Tibial nerve (tissue), 4 donors: ENCODE measurements at regions not wholly inside any gene's neighbourhood (a gene's known extent, or its start where the extent isn't known, plus 50 kb on each side); places are given as distances from the start of the nearest gene placed in this dataset.
"Not testable (repeated sequence)": the region's sequence is repeated elsewhere in the genome, so short reads cannot be mapped to it uniquely, and the experiment has no call there.

Experiments
- DNase-seq, 2 donors: peaks; one replicate each; pipeline ENCODE4 v3.0.0-alpha.2; 2019; ENCODE audit warnings: low spot score in 2 of 2
- H3K27ac ChIP-seq, 4 donors: fragments of 200-600 bp; sonication (generic) in 3 of 4; one replicate each; pipeline ENCODE4 v1.5.1; 2017 to 2019; ENCODE audit warnings: mild to moderate bottlenecking in 1 of 4
- H3K27me3 ChIP-seq, 2 donors: fragments of 200-600 bp; sonication (generic) in 1 of 2; one replicate each; pipeline versions ENCODE4 v1.5.1 to v1.6.0; 2017 to 2019
- H3K36me3 ChIP-seq, 3 donors: fragments of 200-600 bp; sonication (generic); one replicate each; pipeline ENCODE4 v1.5.1; 2018 to 2019
- H3K4me1 ChIP-seq, 4 donors: fragments of 200-600 bp; sonication (generic) in 3 of 4; one replicate each; pipeline ENCODE4 v1.5.1; 2017 to 2019
- H3K4me3 ChIP-seq, 4 donors: fragments of 200-600 bp; sonication (generic) in 3 of 4; one replicate each; pipeline ENCODE4 v1.5.1; 2017 to 2019; ENCODE audit warnings: mild to moderate bottlenecking in 1 of 4, moderate library complexity in 1 of 4
- H3K9me3 ChIP-seq, 4 donors: fragments of 200-600 bp; sonication (generic) in 3 of 4; one replicate each; pipeline ENCODE4 v1.5.1; 2017 to 2019
- CTCF ChIP-seq, 5 experiments: fragments of 200-600 bp in 3 of 5; fragments of 450-650 bp in 2 of 5; sonication (generic) in 3 of 5; IDR thresholded peaks; one replicate each; pipeline ENCODE4 v1.5.1; 2016 to 2019; ENCODE audit warnings: antibody characterized with exemption in 5 of 5, mild to moderate bottlenecking in 3 of 5, moderate library complexity in 2 of 5
- EP300 ChIP-seq, 2 donors: sonication (generic); formaldehyde crosslinking; IDR thresholded peaks; one replicate each; pipeline ENCODE4 v1.6.1; 2017; ENCODE audit warnings: antibody characterized with exemption in 2 of 2, mild to moderate bottlenecking in 1 of 2
- POLR2A ChIP-seq, 2 donors: fragments of 450-650 bp; IDR thresholded peaks; one replicate each; pipeline ENCODE4 v1.6.1; 2017; ENCODE audit warnings: antibody characterized with exemption in 2 of 2, mild to moderate bottlenecking in 2 of 2, moderate library complexity in 2 of 2
- WGBS, 2 donors: methylation state at CpG; one replicate each; pipeline ENCODE4 v1.1.5; 2018; 5-methylcytosine and 5-hydroxymethylcytosine counted together

- Histone ChIP-seq H3K27me3 (no peaks in the 10 kb centered on the region), H3K27ac (no peak overlapping the region), H3K4me1 (no peaks in the 10 kb centered on the region), H3K9me3 (no peaks in the 10 kb centered on the region), H3K36me3 (no peaks in the 10 kb centered on the region), H3K4me3 (no peak overlapping the region)
- no peak for TF ChIP-seq POLR2A (IDR thresholded peaks at IDR 0.05)
- TF ChIP-seq CTCF (IDR thresholded peaks at IDR 0.05) = no peak
- TF ChIP-seq EP300 (IDR thresholded peaks at IDR 0.05) = no peak
- 74 to 76% methylated on average over 12 of the region's 12 CpGs for WGBS, 2 donors
- no peak for DNase-seq
Observed at GRCh38 chr15:53910236-53910849, 67.9 kb upstream of the UNC13C start.

GRCh38 chr15:53903129-53903528 lies 75.1 kb upstream of the UNC13C start:
- whole genome bisulfite sequencing, 2 donors = 77% methylated on average over 1 of the region's 1 CpG
- DNase-seq = no peak
- TF ChIP-seq EP300 (IDR thresholded peaks at IDR 0.05) = no peak
- no peaks in the 10 kb centered on the region for H3K4me1 ChIP-seq
- no peaks in the 10 kb centered on the region for H3K27me3 ChIP-seq
- H3K4me3 ChIP-seq = no peak overlapping the region
- no peak overlapping the region for H3K27ac ChIP-seq
- no peaks in the 10 kb centered on the region for H3K36me3 ChIP-seq
- H3K9me3 ChIP-seq = no peaks in the 10 kb centered on the region

GRCh38 chr15:53893468-53893867 lies 84.8 kb upstream of the UNC13C start:
- not testable (repeated sequence) for H3K36me3 ChIP-seq, H3K9me3 ChIP-seq, DNase-seq, H3K27ac ChIP-seq, H3K4me3 ChIP-seq, H3K4me1 ChIP-seq, H3K27me3 ChIP-seq
- 50 to 58% methylated on average over 2 of the region's 2 CpGs for WGBS, 2 donors

DNA sequence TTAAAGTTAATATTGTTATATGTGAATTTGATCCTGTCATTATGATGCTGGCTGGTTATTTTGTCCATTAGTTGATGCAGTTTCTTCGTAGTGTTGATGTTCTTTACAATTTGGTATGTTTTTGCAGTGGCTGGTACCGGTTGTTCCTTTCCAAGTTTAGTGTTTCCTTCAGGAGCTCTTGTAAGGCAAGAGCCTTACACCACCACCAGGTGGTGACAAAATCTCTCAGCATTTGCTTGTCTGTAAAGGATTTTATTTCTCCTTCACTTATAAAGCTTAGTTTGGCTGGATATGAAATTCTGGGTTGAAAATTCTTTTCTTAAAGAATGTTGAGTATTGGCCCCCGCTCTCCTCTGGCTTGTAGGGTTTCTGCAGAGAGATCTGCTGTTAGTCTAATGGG lies 86.4 kb upstream of the UNC13C start:
- H3K4me3 ChIP-seq, H3K36me3 ChIP-seq, H3K9me3 ChIP-seq, H3K27me3 ChIP-seq, DNase-seq, H3K27ac ChIP-seq, H3K4me1 ChIP-seq: not testable (repeated sequence)
- WGBS, 2 donors = 55 to 60% methylated on average over 3 of the region's 3 CpGs

DNA sequence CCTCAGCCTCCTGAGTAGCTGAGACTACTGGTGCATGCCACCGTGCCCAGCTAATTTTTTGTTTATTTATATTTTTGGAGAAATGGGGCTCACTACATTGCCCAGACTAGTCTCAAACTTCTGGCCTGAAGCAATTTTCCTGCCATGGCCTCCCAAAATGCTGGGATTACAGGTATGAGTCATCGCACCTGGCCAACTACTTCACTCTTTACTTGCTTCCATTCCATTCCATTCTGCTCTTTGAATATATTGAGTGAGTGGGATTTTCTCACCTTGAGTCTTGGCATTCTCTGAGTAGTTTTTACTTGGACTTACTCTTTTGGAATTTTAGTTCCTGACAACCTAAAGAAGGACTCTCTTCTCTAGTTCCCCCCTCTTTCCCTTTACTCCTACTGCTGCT lies 93.8 kb upstream of the UNC13C start:
- TF ChIP-seq CTCF (IDR thresholded peaks at IDR 0.05) = no peak
- TF ChIP-seq POLR2A (IDR thresholded peaks at IDR 0.05) = no peak
- no peak for TF ChIP-seq EP300 (IDR thresholded peaks at IDR 0.05)
- Histone ChIP-seq H3K4me3 (no peak overlapping the region), H3K4me1 (no peaks in the 10 kb centered on the region), H3K9me3 (no peaks in the 10 kb centered on the region), H3K27me3 (no peaks in the 10 kb centered on the region), H3K27ac (no peak overlapping the region), H3K36me3 (no peaks in the 10 kb centered on the region)
- DNase-seq = no peak
- WGBS, 2 donors = 96 to 98% methylated on average over 2 of the region's 2 CpGs

DNA sequence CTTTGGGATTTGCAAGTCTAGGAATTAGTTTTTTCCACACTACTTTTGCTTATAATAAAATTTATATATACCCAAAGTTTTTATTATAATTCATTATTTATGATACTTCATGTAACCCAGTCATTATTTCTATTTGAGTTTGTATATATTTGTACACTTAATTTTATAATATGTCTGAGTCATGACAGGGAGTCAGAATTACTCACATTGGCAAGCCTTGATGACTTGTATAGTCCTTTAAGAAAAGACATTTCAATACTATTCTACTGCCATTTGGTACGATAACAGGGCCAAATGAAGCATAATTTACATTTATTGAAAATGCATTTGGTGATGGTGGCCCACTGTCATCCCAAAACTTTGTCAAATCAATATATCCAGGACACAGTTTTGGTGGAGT lies 95.9 kb upstream of the UNC13C start:
- no peaks in the 10 kb centered on the region for H3K4me1 ChIP-seq
- no peak overlapping the region for H3K4me3 ChIP-seq
- no peaks in the 10 kb centered on the region for H3K9me3 ChIP-seq
- no peak overlapping the region for H3K27ac ChIP-seq
- H3K36me3 ChIP-seq = no peaks in the 10 kb centered on the region
- TF ChIP-seq POLR2A (IDR thresholded peaks at IDR 0.05) (no peak), CTCF (IDR thresholded peaks at IDR 0.05) (no peak), EP300 (IDR thresholded peaks at IDR 0.05) (no peak)
- DNase-seq = no peak
- no peaks in the 10 kb centered on the region for H3K27me3 ChIP-seq
- 41 to 86% methylated on average over 1 of the region's 1 CpG for WGBS, 2 donors

GRCh38 chr15:53880357-53880756 lies 97.9 kb upstream of the UNC13C start:
- Histone ChIP-seq H3K36me3 (no peaks in the 10 kb centered on the region), H3K9me3 (no peaks in the 10 kb centered on the region), H3K27me3 (no peaks in the 10 kb centered on the region), H3K27ac (no peak overlapping the region), H3K4me3 (no peak overlapping the region), H3K4me1 (no peaks in the 10 kb centered on the region)
- 11 to 27% methylated on average over 8 of the region's 8 CpGs for WGBS, 2 donors
- TF ChIP-seq EP300 (IDR thresholded peaks at IDR 0.05) (no peak), POLR2A (IDR thresholded peaks at IDR 0.05) (no peak), CTCF (IDR thresholded peaks at IDR 0.05) (no peak)
- DNase-seq = no peak
